ENCODE measurements at regions not wholly inside any gene's neighbourhood (a gene's known extent, or its start where the extent isn't known, plus 50 kb on each side); places are given as distances from the start of the nearest gene placed in this dataset.

DNA sequence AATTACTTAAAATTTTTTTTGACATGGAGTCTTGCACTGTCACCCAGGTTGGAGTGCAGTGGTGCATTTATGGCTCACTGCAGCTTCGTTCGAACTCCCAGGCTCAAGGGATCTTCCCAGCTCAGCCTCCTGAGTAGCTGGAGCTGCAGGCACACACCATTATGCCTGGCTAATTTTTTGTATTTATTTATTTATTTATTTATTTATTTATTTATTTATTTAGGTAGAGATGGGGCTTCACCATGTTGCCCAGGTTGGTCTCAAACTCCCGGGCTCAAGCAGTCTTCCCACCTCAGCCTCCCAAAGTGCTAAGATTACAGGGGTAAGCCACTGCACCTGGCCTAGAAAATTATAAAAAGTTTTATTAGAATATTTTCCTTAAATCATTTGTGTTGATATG lies 73.6 kb downstream of the DACT1 start:
- WGBS, 2 experiments (ENCODE audit: insufficient coverage in 1 of 2, insufficient read length in 1 of 2): 99% methylated on average over 3 of the region's 3 CpGs; no CpG with 5 or more reads in 1 of the 2 experiments
- no peaks in the 10 kb centered on the region for H3K27me3 Mint-ChIP-seq (ENCODE audit: insufficient read depth)
- no peak for DNase-seq
- Histone ChIP-seq H3K4me1 (ENCODE audit: control insufficient read depth, insufficient read depth, low read length) (no peaks in the 10 kb centered on the region), H3K36me3 (ENCODE audit: control insufficient read depth, insufficient read depth, low read length) (no peaks in the 10 kb centered on the region), H3K9me3 (ENCODE audit: control insufficient read depth, low read length) (no peaks in the 10 kb centered on the region), H3K27ac (ENCODE audit: low read depth, low read length) (no peak overlapping the region), H3K4me3 (ENCODE audit: low read length) (no peak overlapping the region), H3K9ac (ENCODE audit: extremely low read depth, low read length, poor library complexity, severe bottlenecking) (no peak overlapping the region), H3K27me3 (ENCODE audit: control insufficient read depth, insufficient read depth, low read length, poor library complexity, severe bottlenecking) (no peaks in the 10 kb centered on the region)
- H3K9me3 Mint-ChIP-seq: no peaks in the 10 kb centered on the region
- no peak overlapping the region for H3K4me3 Mint-ChIP-seq
- TF ChIP-seq, protein P1, sequence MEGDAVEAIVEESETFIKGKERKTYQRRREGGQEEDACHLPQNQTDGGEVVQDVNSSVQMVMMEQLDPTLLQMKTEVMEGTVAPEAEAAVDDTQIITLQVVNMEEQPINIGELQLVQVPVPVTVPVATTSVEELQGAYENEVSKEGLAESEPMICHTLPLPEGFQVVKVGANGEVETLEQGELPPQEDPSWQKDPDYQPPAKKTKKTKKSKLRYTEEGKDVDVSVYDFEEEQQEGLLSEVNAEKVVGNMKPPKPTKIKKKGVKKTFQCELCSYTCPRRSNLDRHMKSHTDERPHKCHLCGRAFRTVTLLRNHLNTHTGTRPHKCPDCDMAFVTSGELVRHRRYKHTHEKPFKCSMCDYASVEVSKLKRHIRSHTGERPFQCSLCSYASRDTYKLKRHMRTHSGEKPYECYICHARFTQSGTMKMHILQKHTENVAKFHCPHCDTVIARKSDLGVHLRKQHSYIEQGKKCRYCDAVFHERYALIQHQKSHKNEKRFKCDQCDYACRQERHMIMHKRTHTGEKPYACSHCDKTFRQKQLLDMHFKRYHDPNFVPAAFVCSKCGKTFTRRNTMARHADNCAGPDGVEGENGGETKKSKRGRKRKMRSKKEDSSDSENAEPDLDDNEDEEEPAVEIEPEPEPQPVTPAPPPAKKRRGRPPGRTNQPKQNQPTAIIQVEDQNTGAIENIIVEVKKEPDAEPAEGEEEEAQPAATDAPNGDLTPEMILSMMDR (conservative IDR thresholded peaks at IDR 0.05): no peak
- H3K36me3 Mint-ChIP-seq (ENCODE audit: low read depth): no peaks in the 10 kb centered on the region
- no peak overlapping the region for H3K27ac Mint-ChIP-seq
- H3K4me1 Mint-ChIP-seq: peaks cover 8% of the 10 kb centered on the region

DNA sequence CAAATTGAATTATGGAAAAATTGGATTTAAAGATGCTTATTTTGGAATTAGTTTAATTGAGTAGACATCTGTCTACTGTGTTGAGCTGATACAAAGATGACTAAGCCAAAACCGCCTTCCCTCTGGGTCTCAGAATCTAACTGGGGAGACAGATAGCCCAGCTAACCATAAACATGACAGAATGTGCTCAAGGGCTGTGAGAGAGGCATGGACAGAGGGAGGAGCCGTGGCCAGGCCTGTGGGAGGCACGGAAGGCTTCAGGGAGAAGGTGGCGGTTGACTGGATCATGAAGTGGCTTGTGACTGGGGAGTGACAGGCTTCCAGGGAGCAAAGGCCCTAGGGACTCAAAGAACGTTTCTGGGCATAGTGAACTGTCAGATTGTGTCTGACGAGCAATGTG lies 74.6 kb downstream of the DACT1 start:
- Histone ChIP-seq H3K9me3 (ENCODE audit: control insufficient read depth, low read length) (no peaks in the 10 kb centered on the region), H3K27me3 (ENCODE audit: control insufficient read depth, insufficient read depth, low read length, poor library complexity, severe bottlenecking) (no peaks in the 10 kb centered on the region), H3K9ac (ENCODE audit: extremely low read depth, low read length, poor library complexity, severe bottlenecking) (no peak overlapping the region), H3K4me3 (ENCODE audit: low read length) (no peak overlapping the region), H3K4me1 (ENCODE audit: control insufficient read depth, insufficient read depth, low read length) (peaks cover 6% of the 10 kb centered on the region), H3K36me3 (ENCODE audit: control insufficient read depth, insufficient read depth, low read length) (no peaks in the 10 kb centered on the region), H3K27ac (ENCODE audit: low read depth, low read length) (no peak overlapping the region)
- no peaks in the 10 kb centered on the region for H3K27me3 Mint-ChIP-seq (ENCODE audit: insufficient read depth)
- TF ChIP-seq, protein P1 (conservative IDR thresholded peaks at IDR 0.05): no peak
- H3K4me3 Mint-ChIP-seq: no peak overlapping the region
- no peak overlapping the region for H3K27ac Mint-ChIP-seq
- no peak for DNase-seq
- no peaks in the 10 kb centered on the region for H3K36me3 Mint-ChIP-seq (ENCODE audit: low read depth)
- WGBS, 2 experiments (ENCODE audit: insufficient coverage in 1 of 2, insufficient read length in 1 of 2): 81 to 93% methylated on average over 5 to 6 of the region's 6 CpGs
- peaks cover 11% of the 10 kb centered on the region for H3K4me1 Mint-ChIP-seq
- H3K9me3 Mint-ChIP-seq: no peaks in the 10 kb centered on the region

DNA sequence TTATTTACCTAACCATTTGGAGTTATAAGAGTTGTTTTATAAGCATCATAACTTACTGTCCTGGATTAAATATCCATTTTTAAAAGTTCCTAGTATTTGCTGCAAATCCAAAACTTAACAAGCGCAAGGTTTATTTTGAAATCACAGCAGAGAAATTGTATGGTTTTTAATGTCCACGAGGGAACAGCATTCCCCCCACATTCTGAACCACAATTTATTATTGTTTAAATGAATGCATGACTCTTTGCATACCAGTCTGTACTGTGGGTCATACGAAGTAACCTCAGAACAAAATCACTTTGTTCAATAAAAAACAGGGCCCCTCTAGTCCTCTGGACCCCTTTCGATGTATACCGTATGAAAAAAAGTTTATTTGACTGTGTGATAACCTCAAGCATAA lies 75.9 kb downstream of the DACT1 start:
- Histone ChIP-seq H3K27me3 (ENCODE audit: control insufficient read depth, insufficient read depth, low read length, poor library complexity, severe bottlenecking) (no peaks in the 10 kb centered on the region), H3K9me3 (ENCODE audit: control insufficient read depth, low read length) (no peaks in the 10 kb centered on the region), H3K9ac (ENCODE audit: extremely low read depth, low read length, poor library complexity, severe bottlenecking) (no peak overlapping the region), H3K27ac (ENCODE audit: low read depth, low read length) (no peak overlapping the region), H3K4me1 (ENCODE audit: control insufficient read depth, insufficient read depth, low read length) (peaks cover 8% of the 10 kb centered on the region), H3K4me3 (ENCODE audit: low read length) (no peak overlapping the region), H3K36me3 (ENCODE audit: control insufficient read depth, insufficient read depth, low read length) (no peaks in the 10 kb centered on the region)
- TF ChIP-seq, protein P1 (conservative IDR thresholded peaks at IDR 0.05): no peak
- DNase-seq: no peak
- no peak overlapping the region for H3K27ac Mint-ChIP-seq
- H3K4me1 Mint-ChIP-seq: peaks cover 20% of the 10 kb centered on the region
- H3K4me3 Mint-ChIP-seq: no peak overlapping the region
- WGBS, 2 experiments (ENCODE audit: insufficient coverage in 1 of 2, insufficient read length in 1 of 2): 78 to 87% methylated on average over 1 to 5 of the region's 5 CpGs
- H3K9me3 Mint-ChIP-seq: no peaks in the 10 kb centered on the region
- no peaks in the 10 kb centered on the region for H3K27me3 Mint-ChIP-seq (ENCODE audit: insufficient read depth)
- no peaks in the 10 kb centered on the region for H3K36me3 Mint-ChIP-seq (ENCODE audit: low read depth)

Measured in endodermal cell (in vitro differentiated cells).